PC-9 (cell line): ENCODE measurements at regions not wholly inside any gene's neighbourhood (a gene's known extent, or its start where the extent isn't known, plus 50 kb on each side); places are given as distances from the start of the nearest gene placed in this dataset.

Experiments used
- EZH2 ChIP-seq: fragments of 200-600 bp; sonication (generic); IDR thresholded peaks from 2 replicates; pipeline ENCODE4 v1.8.0; 2017; ENCODE audit warnings: antibody characterized with exemption, low read depth
- TF ChIP-seq, protein P1 (sequence below): fragments of 200-600 bp; sonication (generic); conservative IDR thresholded peaks from 2 replicates; pipeline ENCODE4 v1.6.1; 2017; ENCODE audit warnings: mixed run types, antibody characterized with exemption, mild to moderate bottlenecking, moderate library complexity

- TF ChIP-seq, protein P1, sequence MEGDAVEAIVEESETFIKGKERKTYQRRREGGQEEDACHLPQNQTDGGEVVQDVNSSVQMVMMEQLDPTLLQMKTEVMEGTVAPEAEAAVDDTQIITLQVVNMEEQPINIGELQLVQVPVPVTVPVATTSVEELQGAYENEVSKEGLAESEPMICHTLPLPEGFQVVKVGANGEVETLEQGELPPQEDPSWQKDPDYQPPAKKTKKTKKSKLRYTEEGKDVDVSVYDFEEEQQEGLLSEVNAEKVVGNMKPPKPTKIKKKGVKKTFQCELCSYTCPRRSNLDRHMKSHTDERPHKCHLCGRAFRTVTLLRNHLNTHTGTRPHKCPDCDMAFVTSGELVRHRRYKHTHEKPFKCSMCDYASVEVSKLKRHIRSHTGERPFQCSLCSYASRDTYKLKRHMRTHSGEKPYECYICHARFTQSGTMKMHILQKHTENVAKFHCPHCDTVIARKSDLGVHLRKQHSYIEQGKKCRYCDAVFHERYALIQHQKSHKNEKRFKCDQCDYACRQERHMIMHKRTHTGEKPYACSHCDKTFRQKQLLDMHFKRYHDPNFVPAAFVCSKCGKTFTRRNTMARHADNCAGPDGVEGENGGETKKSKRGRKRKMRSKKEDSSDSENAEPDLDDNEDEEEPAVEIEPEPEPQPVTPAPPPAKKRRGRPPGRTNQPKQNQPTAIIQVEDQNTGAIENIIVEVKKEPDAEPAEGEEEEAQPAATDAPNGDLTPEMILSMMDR: no peak
- no peak for TF ChIP-seq EZH2
Observed at GRCh38 chr4:3628868-3629175, 96.6 kb upstream of the LRPAP1 start.
